H9 (cell line): ENCODE measurements at regions not wholly inside any gene's neighbourhood (a gene's known extent, or its start where the extent isn't known, plus 50 kb on each side); places are given as distances from the start of the nearest gene placed in this dataset.

Experiments used
- DNase-seq: peaks from one replicate; pipeline ENCODE4 v3.0.0-alpha.2; 2017
- H2AFZ ChIP-seq: one replicate; pipeline ENCODE4 v1.6.1; 2013; ENCODE audit warnings: mild to moderate bottlenecking, low read length, control low read depth, moderate library complexity
- H2AK5ac ChIP-seq: 2 replicates; pipeline ENCODE4 v1.6.1; 2013; ENCODE audit warnings: low read length, control low read depth, mixed read lengths; ENCODE audit not compliant: insufficient read length
- H2BK120ac ChIP-seq: one replicate; pipeline ENCODE4 v1.6.1; 2013; ENCODE audit warnings: low read depth, mild to moderate bottlenecking, low read length, control low read depth, inconsistent platforms; ENCODE audit not compliant: poor library complexity, severe bottlenecking
- H2BK12ac ChIP-seq: 2 replicates; pipeline ENCODE4 v1.6.1; 2013; ENCODE audit warnings: low read length, control low read depth, mixed read lengths, low read depth; ENCODE audit not compliant: insufficient read length
- H2BK15ac ChIP-seq: 2 replicates; pipeline ENCODE4 v1.6.1; 2013; ENCODE audit warnings: low read depth, low read length, control low read depth
- H2BK20ac ChIP-seq: one replicate; pipeline ENCODE4 v1.6.1; 2013; ENCODE audit warnings: low read depth, mild to moderate bottlenecking, low read length, control low read depth, inconsistent platforms; ENCODE audit not compliant: poor library complexity, severe bottlenecking
- H2BK5ac ChIP-seq: 2 replicates; pipeline ENCODE4 v1.6.1; 2013; ENCODE audit warnings: low read length, control low read depth, mixed read lengths; ENCODE audit not compliant: insufficient read length
- H3K14ac ChIP-seq: 2 replicates; pipeline ENCODE4 v1.6.1; 2013; ENCODE audit warnings: low read length, control low read depth; ENCODE audit not compliant: insufficient read depth
- H3K18ac ChIP-seq: 2 replicates; pipeline ENCODE4 v1.6.1; 2013; ENCODE audit warnings: low read depth, mild to moderate bottlenecking, mixed read lengths, low read length, control low read depth; ENCODE audit not compliant: insufficient read length
- H3K23ac ChIP-seq: 2 replicates; pipeline ENCODE4 v1.6.1; 2013; ENCODE audit warnings: low read length, control low read depth, mixed read lengths, low read depth; ENCODE audit not compliant: insufficient read length
- H3K23me2 ChIP-seq: 2 replicates; pipeline ENCODE4 v1.6.1; 2013; ENCODE audit warnings: low read depth, mild to moderate bottlenecking, mixed read lengths, low read length, control low read depth; ENCODE audit not compliant: insufficient read length, poor library complexity, severe bottlenecking
- H3K27ac ChIP-seq: 2 replicates; pipeline ENCODE4 v1.5.1; 2013; ENCODE audit warnings: low read length, control low read depth, mixed read lengths, low read depth; ENCODE audit not compliant: insufficient read length
- H3K27me3 ChIP-seq: 2 replicates; pipeline ENCODE4 v1.6.1; 2013; ENCODE audit warnings: low read length, control low read depth, inconsistent platforms; ENCODE audit not compliant: insufficient read depth
- H3K4ac ChIP-seq: 2 replicates; pipeline ENCODE4 v1.6.1; 2013; ENCODE audit warnings: low read depth, mild to moderate bottlenecking, control low read depth, inconsistent platforms, low read length, moderate library complexity
- H3K4me1 ChIP-seq: 2 replicates; pipeline ENCODE4 v1.6.1; 2013; ENCODE audit warnings: low read length, control low read depth, inconsistent platforms; ENCODE audit not compliant: insufficient read depth
- H3K4me2 ChIP-seq: 2 replicates; pipeline ENCODE4 v1.6.1; 2013; ENCODE audit warnings: low read length, control low read depth, mixed read lengths; ENCODE audit not compliant: insufficient read length, insufficient read depth
- H3K56ac ChIP-seq: 2 replicates; pipeline ENCODE4 v1.6.1; 2013; ENCODE audit warnings: low read depth, mild to moderate bottlenecking, mixed read lengths, low read length, control low read depth; ENCODE audit not compliant: insufficient read length
- H3K79me1 ChIP-seq: 2 replicates; pipeline ENCODE4 v1.6.1; 2013; ENCODE audit warnings: low read depth, mild to moderate bottlenecking, moderate library complexity, low read length, control low read depth, inconsistent platforms; ENCODE audit not compliant: insufficient read depth, poor library complexity, severe bottlenecking
- H3K79me2 ChIP-seq: 2 replicates; pipeline ENCODE4 v1.6.1; 2013; ENCODE audit warnings: low read length, control low read depth, inconsistent platforms; ENCODE audit not compliant: insufficient read depth
- H3K9ac ChIP-seq: 2 replicates; pipeline ENCODE4 v1.6.1; 2013; ENCODE audit warnings: low read length, control low read depth, mixed read lengths; ENCODE audit not compliant: insufficient read length; ENCODE audit errors: extremely low read depth
- H3K9me3 ChIP-seq: one replicate; pipeline ENCODE4 v1.6.1; 2013; ENCODE audit warnings: low read depth, low read length, inconsistent platforms; ENCODE audit not compliant: control insufficient read depth
- H3T11ph ChIP-seq: one replicate; pipeline ENCODE4 v1.6.1; 2013; ENCODE audit warnings: mild to moderate bottlenecking, low read length, control low read depth, inconsistent platforms
- H4K20me1 ChIP-seq: one replicate; pipeline ENCODE4 v1.6.1; 2013; ENCODE audit not compliant: control insufficient read depth, insufficient read length, insufficient read depth
- H4K5ac ChIP-seq: 2 replicates; pipeline ENCODE4 v1.6.1; 2013; ENCODE audit warnings: low read depth, mild to moderate bottlenecking, mixed read lengths, low read length, control low read depth; ENCODE audit not compliant: insufficient read length
- H4K8ac ChIP-seq: replicated peaks from 2 replicates; pipeline ENCODE4 v1.6.1; 2013; ENCODE audit warnings: low read length, control low read depth, mixed read lengths, low read depth; ENCODE audit not compliant: insufficient read length
- H4K91ac ChIP-seq: 2 replicates; pipeline ENCODE4 v1.6.1; 2013; ENCODE audit warnings: low read depth, mild to moderate bottlenecking, moderate library complexity, mixed read lengths, low read length, control low read depth; ENCODE audit not compliant: insufficient read length
- H3K27ac Mint-ChIP-seq, 3 experiments: 2 replicates in 2 of 3; 3 replicates in 1 of 3; pipeline ENCODE4 v1.8.0; 2020 to 2021; ENCODE audit warnings: mixed read lengths in 3 of 3, mild to moderate bottlenecking in 1 of 3, moderate library complexity in 1 of 3
- H3K27me3 Mint-ChIP-seq: 2 replicates; pipeline ENCODE4 v1.8.0; 2021; ENCODE audit warnings: low read depth, mild to moderate bottlenecking, moderate library complexity, mixed read lengths
- H3K36me3 Mint-ChIP-seq, 3 experiments: 2 replicates in 2 of 3; 3 replicates in 1 of 3; pipeline ENCODE4 v1.8.0; 2020 to 2021; ENCODE audit warnings: low read depth in 3 of 3, mixed read lengths in 3 of 3; ENCODE audit not compliant: insufficient read depth in 1 of 3
- H3K4me1 Mint-ChIP-seq, 2 experiments: 2 replicates each; pipeline ENCODE4 v1.8.0; 2020; ENCODE audit warnings: mixed read lengths in 2 of 2
- H3K4me3 Mint-ChIP-seq, 2 experiments: 2 replicates in 1 of 2; 3 replicates in 1 of 2; pipeline ENCODE4 v1.8.0; 2020 to 2021; ENCODE audit warnings: mild to moderate bottlenecking in 2 of 2, mixed read lengths in 2 of 2, moderate library complexity in 1 of 2
- H3K9me3 Mint-ChIP-seq, 2 experiments: 2 replicates in 1 of 2; 3 replicates in 1 of 2; pipeline ENCODE4 v1.8.0; 2020; ENCODE audit warnings: mild to moderate bottlenecking in 2 of 2, mixed read lengths in 2 of 2, moderate library complexity in 1 of 2
- WGBS: extraction: QIAGEN DNeasy Blood & Tissue Kit; methylation state at CpG from one replicate; pipeline ENCODE4 v1.1.7; 2013; ENCODE audit warnings: missing lambda C conversion rate, low lambda C conversion rate, mixed read lengths; ENCODE audit not compliant: insufficient read length; ENCODE audit errors: extremely low coverage; 5-methylcytosine and 5-hydroxymethylcytosine counted together
- TF ChIP-seq, protein P1 (sequence below): fragments of 200-600 bp; sonication (generic); conservative IDR thresholded peaks from 3 replicates; pipeline ENCODE4 v1.8.0; 2021; ENCODE audit warnings: antibody characterized with exemption, mild to moderate bottlenecking

DNA sequence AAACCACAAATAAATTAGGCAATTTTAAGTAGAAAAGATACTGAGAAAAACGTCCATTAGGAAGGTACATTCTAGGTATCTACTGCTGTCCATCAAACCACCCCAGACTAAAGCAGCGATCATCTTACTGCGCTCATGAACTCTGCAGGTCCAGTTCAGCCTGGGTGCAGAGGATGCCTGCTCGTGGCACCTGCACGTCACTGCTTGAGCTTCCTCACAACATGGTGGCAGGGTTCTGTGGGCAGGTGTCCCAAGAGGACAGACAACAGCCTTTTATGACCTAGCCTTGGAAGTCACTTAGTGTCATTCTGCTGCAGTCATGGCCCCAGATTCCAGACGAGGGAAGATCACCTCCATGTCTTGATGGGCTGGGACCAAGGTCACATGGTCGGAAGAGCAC is 93.4 kb downstream of the MICALL2 start:
- no CpG with 5 or more reads among the region's 7 CpGs for WGBS
- H3K27me3 Mint-ChIP-seq, result peaks cover 56% of the 10 kb centered on the region

More for the DNA sequence above, 93.4 kb downstream of the MICALL2 start:
- Histone ChIP-seq H4K5ac (no peak overlapping the region), H2AFZ (no peak overlapping the region), H3K23ac (no peak overlapping the region), H3K18ac (no peak overlapping the region), H4K91ac (no peak overlapping the region), H3K4ac (no peak overlapping the region), H3K27ac (no peak overlapping the region), H3K79me1 (no peaks in the 10 kb centered on the region), H2AK5ac (no peak overlapping the region), H4K20me1 (no peaks in the 10 kb centered on the region), H3T11ph (no peak overlapping the region), H3K14ac (no peak overlapping the region; the same call in 1 of the 2 replicates), H3K27me3 (no peaks in the 10 kb centered on the region; the same call in 1 of the 2 replicates), H3K56ac (no peak overlapping the region), H3K4me1 (no peaks in the 10 kb centered on the region), H2BK20ac (no peak overlapping the region), H3K23me2 (no peaks in the 10 kb centered on the region), H3K9me3 (no peaks in the 10 kb centered on the region), H2BK12ac (no peak overlapping the region), H2BK5ac (no peak overlapping the region), H4K8ac (no peak overlapping the region), H3K79me2 (no peaks in the 10 kb centered on the region), H3K9ac (no peak overlapping the region), H2BK120ac (no peak overlapping the region), H2BK15ac (no peak overlapping the region), H3K4me2 (no peak overlapping the region)
- no peak overlapping the region for H3K27ac Mint-ChIP-seq
- peaks cover 0 to 3% of the 10 kb centered on the region in 2 experiments; a peak in 1 of 5 replicates for H3K9me3 Mint-ChIP-seq
- peaks cover 2 to 24% of the 10 kb centered on the region in 2 experiments; a peak in 3 of 4 replicates for H3K4me1 Mint-ChIP-seq
- TF ChIP-seq, protein P1, sequence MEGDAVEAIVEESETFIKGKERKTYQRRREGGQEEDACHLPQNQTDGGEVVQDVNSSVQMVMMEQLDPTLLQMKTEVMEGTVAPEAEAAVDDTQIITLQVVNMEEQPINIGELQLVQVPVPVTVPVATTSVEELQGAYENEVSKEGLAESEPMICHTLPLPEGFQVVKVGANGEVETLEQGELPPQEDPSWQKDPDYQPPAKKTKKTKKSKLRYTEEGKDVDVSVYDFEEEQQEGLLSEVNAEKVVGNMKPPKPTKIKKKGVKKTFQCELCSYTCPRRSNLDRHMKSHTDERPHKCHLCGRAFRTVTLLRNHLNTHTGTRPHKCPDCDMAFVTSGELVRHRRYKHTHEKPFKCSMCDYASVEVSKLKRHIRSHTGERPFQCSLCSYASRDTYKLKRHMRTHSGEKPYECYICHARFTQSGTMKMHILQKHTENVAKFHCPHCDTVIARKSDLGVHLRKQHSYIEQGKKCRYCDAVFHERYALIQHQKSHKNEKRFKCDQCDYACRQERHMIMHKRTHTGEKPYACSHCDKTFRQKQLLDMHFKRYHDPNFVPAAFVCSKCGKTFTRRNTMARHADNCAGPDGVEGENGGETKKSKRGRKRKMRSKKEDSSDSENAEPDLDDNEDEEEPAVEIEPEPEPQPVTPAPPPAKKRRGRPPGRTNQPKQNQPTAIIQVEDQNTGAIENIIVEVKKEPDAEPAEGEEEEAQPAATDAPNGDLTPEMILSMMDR, result no peak
- peak overlapping the region in 1 of 2 experiments; percentile 61; a peak in 1 of 5 replicates for H3K4me3 Mint-ChIP-seq
- DNase-seq, result no peak
- H3K36me3 Mint-ChIP-seq, result peaks cover 0 to 2% (median 0%) of the 10 kb centered on the region in 3 experiments; a peak in 1 of 7 replicates
